NCI-H2029 (cell line): ENCODE measurements at regions not wholly inside any gene's neighbourhood (a gene's known extent, or its start where the extent isn't known, plus 50 kb on each side); places are given as distances from the start of the nearest gene placed in this dataset.
"Not testable (repeated sequence)": the region's sequence is repeated elsewhere in the genome, so short reads cannot be mapped to it uniquely, and the experiment has no call there.

ENCODE experiments used
- DNase-seq: peaks from one replicate; lab custom pipeline; 2025; lab: John Stamatoyannopoulos, UW

GRCh38 chr5:9851458-9851857 is 221.3 kb upstream of the TAS2R1 start:
- no peak for DNase-seq

- DNase-seq, result no peak
Observed at GRCh38 chr5:9850456-9850855, 220.3 kb upstream of the TAS2R1 start.

- DNase-seq, result no peak
Observed at GRCh38 chr5:9847631-9848030, 217.5 kb upstream of the TAS2R1 start.

GRCh38 chr5:9845185-9845584 is 215.0 kb upstream of the TAS2R1 start:
- DNase-seq, result no peak

GRCh38 chr5:9841516-9842170 is 211.5 kb upstream of the TAS2R1 start:
- no peak for DNase-seq

- DNase-seq, result no peak
Observed at GRCh38 chr5:9838916-9839315, 208.8 kb upstream of the TAS2R1 start.

GRCh38 chr5:9834871-9835770 is 205.0 kb upstream of the TAS2R1 start:
- no peak for DNase-seq

- DNase-seq, result no peak
Observed at GRCh38 chr5:9833871-9834270, 203.7 kb upstream of the TAS2R1 start.

- no peak for DNase-seq
Observed at GRCh38 chr5:9832921-9833320, 202.8 kb upstream of the TAS2R1 start.

GRCh38 chr5:9831823-9832222 is 201.7 kb upstream of the TAS2R1 start:
- no peak for DNase-seq

- DNase-seq, result no peak
Observed at GRCh38 chr5:9830184-9830583, 200.0 kb upstream of the TAS2R1 start.

- DNase-seq, result no peak
Observed at GRCh38 chr5:9829621-9830020, 199.5 kb upstream of the TAS2R1 start.

GRCh38 chr5:9820691-9821449 is 190.7 kb upstream of the TAS2R1 start:
- no peak for DNase-seq

- no peak for DNase-seq
Observed at GRCh38 chr5:9818340-9818845, 188.2 kb upstream of the TAS2R1 start.

GRCh38 chr5:9817819-9818218 is 187.7 kb upstream of the TAS2R1 start:
- DNase-seq, result no peak

- no peak for DNase-seq
Observed at GRCh38 chr5:9815051-9815450, 184.9 kb upstream of the TAS2R1 start.

GRCh38 chr5:9813305-9813704 is 183.2 kb upstream of the TAS2R1 start:
- DNase-seq, result no peak

GRCh38 chr5:9807366-9807765 is 177.2 kb upstream of the TAS2R1 start:
- DNase-seq, result not testable (repeated sequence)

GRCh38 chr5:9801908-9802307 is 171.8 kb upstream of the TAS2R1 start:
- DNase-seq, result no peak

- no peak for DNase-seq
Observed at GRCh38 chr5:9799606-9800005, 169.5 kb upstream of the TAS2R1 start.

- no peak for DNase-seq
Observed at GRCh38 chr5:9790276-9790675, 160.1 kb upstream of the TAS2R1 start.

GRCh38 chr5:9789777-9790176 is 159.6 kb upstream of the TAS2R1 start:
- peak; percentile 1 for DNase-seq
